ENCODE measurements at regions not wholly inside any gene's neighbourhood (a gene's known extent, or its start where the extent isn't known, plus 50 kb on each side); places are given as distances from the start of the nearest gene placed in this dataset.

GRCh38 chr2:19264852-19265251, 93.6 kb downstream of the OSR1 start:
- H3K4me1 ChIP-seq (ENCODE audit: control insufficient read depth, low read depth, low read length), result no peaks in the 10 kb centered on the region
- no peaks in the 10 kb centered on the region for H3K36me3 ChIP-seq (ENCODE audit: control insufficient read depth, low read depth, low read length)
- H3K9me3 ChIP-seq (ENCODE audit: control insufficient read depth, low read depth, low read length), result no peaks in the 10 kb centered on the region
- no peak overlapping the region for H3K9ac ChIP-seq (ENCODE audit: low read length)
- no peak overlapping the region for H3K4me3 ChIP-seq (ENCODE audit: low read length)
- H3K27ac ChIP-seq (ENCODE audit: low read length), result no peak overlapping the region
- H3K27me3 ChIP-seq (ENCODE audit: control insufficient read depth, insufficient read depth, low read length), result no peaks in the 10 kb centered on the region

- Histone ChIP-seq H3K36me3 (ENCODE audit: control insufficient read depth, low read depth, low read length) (no peaks in the 10 kb centered on the region), H3K4me1 (ENCODE audit: control insufficient read depth, low read depth, low read length) (no peaks in the 10 kb centered on the region), H3K9me3 (ENCODE audit: control insufficient read depth, low read depth, low read length) (no peaks in the 10 kb centered on the region), H3K27ac (ENCODE audit: low read length) (no peak overlapping the region), H3K9ac (ENCODE audit: low read length) (no peak overlapping the region), H3K27me3 (ENCODE audit: control insufficient read depth, insufficient read depth, low read length) (no peaks in the 10 kb centered on the region), H3K4me3 (ENCODE audit: low read length) (no peak overlapping the region)
Measured at GRCh38 chr2:19262150-19262549, 96.3 kb downstream of the OSR1 start.

- no peak overlapping the region for H3K27ac ChIP-seq (ENCODE audit: low read length)
- no peaks in the 10 kb centered on the region for H3K4me1 ChIP-seq (ENCODE audit: control insufficient read depth, low read depth, low read length)
- no peaks in the 10 kb centered on the region for H3K9me3 ChIP-seq (ENCODE audit: control insufficient read depth, low read depth, low read length)
- H3K27me3 ChIP-seq (ENCODE audit: control insufficient read depth, insufficient read depth, low read length), result no peaks in the 10 kb centered on the region
- H3K4me3 ChIP-seq (ENCODE audit: low read length), result no peak overlapping the region
- H3K36me3 ChIP-seq (ENCODE audit: control insufficient read depth, low read depth, low read length), result no peaks in the 10 kb centered on the region
- no peak overlapping the region for H3K9ac ChIP-seq (ENCODE audit: low read length)
Measured at GRCh38 chr2:19261061-19261460, 97.4 kb downstream of the OSR1 start.

GRCh38 chr2:19256121-19256601, 102.3 kb downstream of the OSR1 start:
- no peak overlapping the region for H3K9ac ChIP-seq (ENCODE audit: low read length)
- H3K27me3 ChIP-seq (ENCODE audit: control insufficient read depth, insufficient read depth, low read length), result no peaks in the 10 kb centered on the region
- H3K36me3 ChIP-seq (ENCODE audit: control insufficient read depth, low read depth, low read length), result no peaks in the 10 kb centered on the region
- H3K4me3 ChIP-seq (ENCODE audit: low read length), result no peak overlapping the region
- no peak overlapping the region for H3K27ac ChIP-seq (ENCODE audit: low read length)
- H3K4me1 ChIP-seq (ENCODE audit: control insufficient read depth, low read depth, low read length), result no peaks in the 10 kb centered on the region
- no peaks in the 10 kb centered on the region for H3K9me3 ChIP-seq (ENCODE audit: control insufficient read depth, low read depth, low read length)

- no peak overlapping the region for H3K27ac ChIP-seq (ENCODE audit: low read length)
Measured at GRCh38 chr2:19255481-19255880, 102.9 kb downstream of the OSR1 start.

GRCh38 chr2:19251554-19251953, 106.9 kb downstream of the OSR1 start:
- no peaks in the 10 kb centered on the region for H3K36me3 ChIP-seq (ENCODE audit: control insufficient read depth, low read depth, low read length)
- no peak overlapping the region for H3K9ac ChIP-seq (ENCODE audit: low read length)
- H3K27me3 ChIP-seq (ENCODE audit: control insufficient read depth, insufficient read depth, low read length), result no peaks in the 10 kb centered on the region
- no peak overlapping the region for H3K27ac ChIP-seq (ENCODE audit: low read length)
- H3K9me3 ChIP-seq (ENCODE audit: control insufficient read depth, low read depth, low read length), result no peaks in the 10 kb centered on the region
- no peaks in the 10 kb centered on the region for H3K4me1 ChIP-seq (ENCODE audit: control insufficient read depth, low read depth, low read length)
- no peak overlapping the region for H3K4me3 ChIP-seq (ENCODE audit: low read length)

More at GRCh38 chr2:19255481-19255880, 102.9 kb downstream of the OSR1 start:
- H3K36me3 ChIP-seq (ENCODE audit: control insufficient read depth, low read depth, low read length), result no peaks in the 10 kb centered on the region
- no peak overlapping the region for H3K4me3 ChIP-seq (ENCODE audit: low read length)
- no peak overlapping the region for H3K9ac ChIP-seq (ENCODE audit: low read length)
- H3K27me3 ChIP-seq (ENCODE audit: control insufficient read depth, insufficient read depth, low read length), result no peaks in the 10 kb centered on the region
- H3K4me1 ChIP-seq (ENCODE audit: control insufficient read depth, low read depth, low read length), result no peaks in the 10 kb centered on the region
- no peaks in the 10 kb centered on the region for H3K9me3 ChIP-seq (ENCODE audit: control insufficient read depth, low read depth, low read length)

GRCh38 chr2:19250906-19251305, 107.5 kb downstream of the OSR1 start:
- Histone ChIP-seq H3K27me3 (ENCODE audit: control insufficient read depth, insufficient read depth, low read length) (no peaks in the 10 kb centered on the region), H3K4me1 (ENCODE audit: control insufficient read depth, low read depth, low read length) (no peaks in the 10 kb centered on the region), H3K27ac (ENCODE audit: low read length) (no peak overlapping the region), H3K9ac (ENCODE audit: low read length) (no peak overlapping the region), H3K36me3 (ENCODE audit: control insufficient read depth, low read depth, low read length) (no peaks in the 10 kb centered on the region), H3K4me3 (ENCODE audit: low read length) (no peak overlapping the region), H3K9me3 (ENCODE audit: control insufficient read depth, low read depth, low read length) (no peaks in the 10 kb centered on the region)

- H3K4me1 ChIP-seq (ENCODE audit: control insufficient read depth, low read depth, low read length), result no peaks in the 10 kb centered on the region
- H3K36me3 ChIP-seq (ENCODE audit: control insufficient read depth, low read depth, low read length), result no peaks in the 10 kb centered on the region
- H3K9me3 ChIP-seq (ENCODE audit: control insufficient read depth, low read depth, low read length), result no peaks in the 10 kb centered on the region
- H3K27me3 ChIP-seq (ENCODE audit: control insufficient read depth, insufficient read depth, low read length), result no peaks in the 10 kb centered on the region
- H3K4me3 ChIP-seq (ENCODE audit: low read length), result no peak overlapping the region
- H3K9ac ChIP-seq (ENCODE audit: low read length), result no peak overlapping the region
- no peak overlapping the region for H3K27ac ChIP-seq (ENCODE audit: low read length)
Measured at GRCh38 chr2:19247186-19247585, 111.2 kb downstream of the OSR1 start.

- Histone ChIP-seq H3K4me1 (ENCODE audit: control insufficient read depth, low read depth, low read length) (no peaks in the 10 kb centered on the region), H3K27me3 (ENCODE audit: control insufficient read depth, insufficient read depth, low read length) (no peaks in the 10 kb centered on the region), H3K9me3 (ENCODE audit: control insufficient read depth, low read depth, low read length) (no peaks in the 10 kb centered on the region), H3K36me3 (ENCODE audit: control insufficient read depth, low read depth, low read length) (no peaks in the 10 kb centered on the region), H3K27ac (ENCODE audit: low read length) (no peak overlapping the region), H3K9ac (ENCODE audit: low read length) (no peak overlapping the region), H3K4me3 (ENCODE audit: low read length) (no peak overlapping the region)
Measured at GRCh38 chr2:19246496-19246895, 111.9 kb downstream of the OSR1 start.

- Histone ChIP-seq H3K4me3 (ENCODE audit: low read length) (no peak overlapping the region), H3K4me1 (ENCODE audit: control insufficient read depth, low read depth, low read length) (no peaks in the 10 kb centered on the region), H3K9me3 (ENCODE audit: control insufficient read depth, low read depth, low read length) (no peaks in the 10 kb centered on the region), H3K36me3 (ENCODE audit: control insufficient read depth, low read depth, low read length) (no peaks in the 10 kb centered on the region), H3K27ac (ENCODE audit: low read length) (no peak overlapping the region), H3K27me3 (ENCODE audit: control insufficient read depth, insufficient read depth, low read length) (no peaks in the 10 kb centered on the region), H3K9ac (ENCODE audit: low read length) (no peak overlapping the region)
Measured at GRCh38 chr2:19244460-19245363, 113.7 kb downstream of the OSR1 start.

GRCh38 chr2:19238440-19239060, 119.9 kb downstream of the OSR1 start:
- H3K27me3 ChIP-seq (ENCODE audit: control insufficient read depth, insufficient read depth, low read length), result no peaks in the 10 kb centered on the region
- no peaks in the 10 kb centered on the region for H3K4me1 ChIP-seq (ENCODE audit: control insufficient read depth, low read depth, low read length)
- no peaks in the 10 kb centered on the region for H3K9me3 ChIP-seq (ENCODE audit: control insufficient read depth, low read depth, low read length)
- no peak overlapping the region for H3K9ac ChIP-seq (ENCODE audit: low read length)
- H3K4me3 ChIP-seq (ENCODE audit: low read length), result no peak overlapping the region
- H3K36me3 ChIP-seq (ENCODE audit: control insufficient read depth, low read depth, low read length), result no peaks in the 10 kb centered on the region
- no peak overlapping the region for H3K27ac ChIP-seq (ENCODE audit: low read length)
